ENCODE measurements at regions not wholly inside any gene's neighbourhood (a gene's known extent, or its start where the extent isn't known, plus 50 kb on each side); places are given as distances from the start of the nearest gene placed in this dataset.
"Not testable (repeated sequence)": the region's sequence is repeated elsewhere in the genome, so short reads cannot be mapped to it uniquely, and the experiment has no call there.

- no peak for DNase-seq (ENCODE audit: low read depth, low spot score)
These were observed 56.3 kb upstream of the PRDM9 start for GRCh38 chr5:23451156-23451555.

- no peak for DNase-seq (ENCODE audit: low read depth, low spot score)
These were observed 57.2 kb upstream of the PRDM9 start for GRCh38 chr5:23450187-23450586.

GRCh38 chr5:23448627-23449026 lies 58.8 kb upstream of the PRDM9 start:
- DNase-seq (ENCODE audit: low read depth, low spot score): no peak

GRCh38 chr5:23446424-23446823 lies 61.0 kb upstream of the PRDM9 start:
- peak; percentile 26 for DNase-seq (ENCODE audit: low read depth, low spot score)

GRCh38 chr5:23445573-23445972 lies 61.8 kb upstream of the PRDM9 start:
- DNase-seq (ENCODE audit: low read depth, low spot score): no peak

- DNase-seq (ENCODE audit: low read depth, low spot score): no peak
These were observed 66.7 kb upstream of the PRDM9 start for GRCh38 chr5:23440703-23441102.

GRCh38 chr5:23437011-23437410 lies 70.4 kb upstream of the PRDM9 start:
- no peak for DNase-seq (ENCODE audit: low read depth, low spot score)

GRCh38 chr5:23433534-23434315 lies 73.7 kb upstream of the PRDM9 start:
- DNase-seq (ENCODE audit: low read depth, low spot score): no peak

GRCh38 chr5:23428705-23429104 lies 78.7 kb upstream of the PRDM9 start:
- DNase-seq (ENCODE audit: low read depth, low spot score): no peak

GRCh38 chr5:23420214-23420613 lies 87.2 kb upstream of the PRDM9 start:
- not testable (repeated sequence) for DNase-seq (ENCODE audit: low read depth, low spot score)

- no peak for DNase-seq (ENCODE audit: low read depth, low spot score)
These were observed 88.3 kb upstream of the PRDM9 start for GRCh38 chr5:23419115-23419514.

GRCh38 chr5:23412515-23412914 lies 94.9 kb upstream of the PRDM9 start:
- no peak for DNase-seq (ENCODE audit: low read depth, low spot score)

GRCh38 chr5:23411994-23412393 lies 95.4 kb upstream of the PRDM9 start:
- DNase-seq (ENCODE audit: low read depth, low spot score): no peak

- DNase-seq (ENCODE audit: low read depth, low spot score): no peak
These were observed 96.2 kb upstream of the PRDM9 start for GRCh38 chr5:23411200-23411599.

GRCh38 chr5:23410775-23411174 lies 96.6 kb upstream of the PRDM9 start:
- DNase-seq (ENCODE audit: low read depth, low spot score): not testable (repeated sequence)

- DNase-seq (ENCODE audit: low read depth, low spot score): no peak
These were observed 101.9 kb upstream of the PRDM9 start for GRCh38 chr5:23405316-23406068.

- DNase-seq (ENCODE audit: low read depth, low spot score): no peak
These were observed 104.8 kb upstream of the PRDM9 start for GRCh38 chr5:23402585-23402984.

GRCh38 chr5:23400951-23401350 lies 106.5 kb upstream of the PRDM9 start:
- no peak for DNase-seq (ENCODE audit: low read depth, low spot score)

- no peak for DNase-seq (ENCODE audit: low read depth, low spot score)
These were observed 111.1 kb upstream of the PRDM9 start for GRCh38 chr5:23396346-23396745.

- DNase-seq (ENCODE audit: low read depth, low spot score): no peak
These were observed 117.9 kb upstream of the PRDM9 start for GRCh38 chr5:23389291-23390101.

- no peak for DNase-seq (ENCODE audit: low read depth, low spot score)
These were observed 122.4 kb upstream of the PRDM9 start for GRCh38 chr5:23385036-23385435.

- no peak for DNase-seq (ENCODE audit: low read depth, low spot score)
These were observed 135.2 kb upstream of the PRDM9 start for GRCh38 chr5:23372177-23372576.

All from astrocyte of the hippocampus (primary cell).